ENCODE measurements at regions not wholly inside any gene's neighbourhood (a gene's known extent, or its start where the extent isn't known, plus 50 kb on each side); places are given as distances from the start of the nearest gene placed in this dataset.

- Histone ChIP-seq H3K36me3 (replicated peaks; ENCODE audit: insufficient read depth, low read depth) (no peaks in the 10 kb centered on the region), H2AFZ (no peak overlapping the region), H3K27ac (no peak overlapping the region), H3K4me1 (ENCODE audit: insufficient read depth) (peaks cover 4% of the 10 kb centered on the region), H3K27me3 (no peaks in the 10 kb centered on the region), H3K4me3 (no peak overlapping the region), H3K9me3 (ENCODE audit: low read depth) (no peaks in the 10 kb centered on the region), H3K4me2 (peak overlapping the region; percentile 11), H4K20me1 (ENCODE audit: insufficient read depth, poor library complexity, severe bottlenecking) (no peaks in the 10 kb centered on the region), H3K79me2 (no peaks in the 10 kb centered on the region), H3K9me2 (replicated peaks; ENCODE audit: insufficient read depth) (no peaks in the 10 kb centered on the region)
- no peak for DNase-seq (ENCODE audit: low spot score)
- no peak for TF ChIP-seq EZH2phosphoT487 (IDR thresholded peaks at IDR 0.05; ENCODE audit: low read depth, severe bottlenecking, unreplicated experiment)
- no peak for TF ChIP-seq EZH2 (IDR thresholded peaks at IDR 0.05; ENCODE audit: borderline replicate concordance)
- WGBS (ENCODE audit: low lambda C conversion rate, missing lambda C conversion rate) = 52% methylated on average over 2 of the region's 2 CpGs
Observed at GRCh38 chr4:53659737-53660136, 68.5 kb upstream of the LNX1 start.

DNA sequence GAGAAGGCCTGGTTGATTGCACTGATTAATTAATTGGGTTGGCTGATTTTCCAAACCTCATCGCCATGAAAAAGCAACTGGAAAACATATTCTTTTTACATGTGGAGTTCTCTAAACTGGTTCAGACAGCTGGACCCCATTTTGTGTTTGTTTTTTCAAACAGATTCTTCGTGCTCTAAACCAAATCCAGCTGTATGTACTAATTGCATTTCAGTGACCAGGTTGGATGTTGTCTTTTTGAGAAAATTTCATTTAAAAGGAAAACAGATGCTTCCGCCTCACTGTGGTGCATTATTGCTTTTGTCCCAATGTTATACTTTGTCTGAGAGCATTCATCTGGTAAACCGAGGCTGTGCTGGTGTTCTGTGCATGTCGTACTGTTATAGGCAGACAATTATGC, 67.8 kb upstream of the LNX1 start:
- H2AFZ ChIP-seq = no peak overlapping the region
- TF ChIP-seq EZH2phosphoT487 (IDR thresholded peaks at IDR 0.05; ENCODE audit: low read depth, severe bottlenecking, unreplicated experiment) = no peak
- no peak for TF ChIP-seq CTCF (IDR thresholded peaks at IDR 0.05; ENCODE audit: poor library complexity)
- no peak for TF ChIP-seq EZH2 (IDR thresholded peaks at IDR 0.05; ENCODE audit: borderline replicate concordance)
- 68% methylated on average over 5 of the region's 5 CpGs for WGBS (ENCODE audit: low lambda C conversion rate, missing lambda C conversion rate)
- peaks cover 7% of the 10 kb centered on the region for H3K4me1 ChIP-seq (ENCODE audit: insufficient read depth)
- H3K79me2 ChIP-seq = no peaks in the 10 kb centered on the region
- DNase-seq (ENCODE audit: low spot score) = no peak
- H3K4me3 ChIP-seq = no peak overlapping the region
- no peaks in the 10 kb centered on the region for H3K36me3 ChIP-seq (replicated peaks; ENCODE audit: insufficient read depth, low read depth)
- no peak overlapping the region for H3K27ac ChIP-seq
- H3K4me2 ChIP-seq = no peak overlapping the region
- no peaks in the 10 kb centered on the region for H3K9me2 ChIP-seq (replicated peaks; ENCODE audit: insufficient read depth)
- no peaks in the 10 kb centered on the region for H3K27me3 ChIP-seq
- no peaks in the 10 kb centered on the region for H3K9me3 ChIP-seq (ENCODE audit: low read depth)
- no peaks in the 10 kb centered on the region for H4K20me1 ChIP-seq (ENCODE audit: insufficient read depth, poor library complexity, severe bottlenecking)

GRCh38 chr4:53658029-53658428, 66.7 kb upstream of the LNX1 start:
- WGBS (ENCODE audit: low lambda C conversion rate, missing lambda C conversion rate) = 83% methylated on average over 1 of the region's 1 CpG
- no peak overlapping the region for H3K4me2 ChIP-seq
- H3K79me2 ChIP-seq = no peaks in the 10 kb centered on the region
- no peak overlapping the region for H3K27ac ChIP-seq
- no peaks in the 10 kb centered on the region for H4K20me1 ChIP-seq (ENCODE audit: insufficient read depth, poor library complexity, severe bottlenecking)
- TF ChIP-seq EZH2 (IDR thresholded peaks at IDR 0.05; ENCODE audit: borderline replicate concordance) (no peak), CTCF (IDR thresholded peaks at IDR 0.05; ENCODE audit: poor library complexity) (no peak), EZH2phosphoT487 (IDR thresholded peaks at IDR 0.05; ENCODE audit: low read depth, severe bottlenecking, unreplicated experiment) (no peak)
- no peaks in the 10 kb centered on the region for H3K36me3 ChIP-seq (replicated peaks; ENCODE audit: insufficient read depth, low read depth)
- no peaks in the 10 kb centered on the region for H3K27me3 ChIP-seq
- no peaks in the 10 kb centered on the region for H3K9me2 ChIP-seq (replicated peaks; ENCODE audit: insufficient read depth)
- peaks cover 11% of the 10 kb centered on the region for H3K4me1 ChIP-seq (ENCODE audit: insufficient read depth)
- H3K4me3 ChIP-seq = no peak overlapping the region
- H3K9me3 ChIP-seq (ENCODE audit: low read depth) = no peaks in the 10 kb centered on the region
- H2AFZ ChIP-seq = no peak overlapping the region
- DNase-seq (ENCODE audit: low spot score) = no peak

DNA sequence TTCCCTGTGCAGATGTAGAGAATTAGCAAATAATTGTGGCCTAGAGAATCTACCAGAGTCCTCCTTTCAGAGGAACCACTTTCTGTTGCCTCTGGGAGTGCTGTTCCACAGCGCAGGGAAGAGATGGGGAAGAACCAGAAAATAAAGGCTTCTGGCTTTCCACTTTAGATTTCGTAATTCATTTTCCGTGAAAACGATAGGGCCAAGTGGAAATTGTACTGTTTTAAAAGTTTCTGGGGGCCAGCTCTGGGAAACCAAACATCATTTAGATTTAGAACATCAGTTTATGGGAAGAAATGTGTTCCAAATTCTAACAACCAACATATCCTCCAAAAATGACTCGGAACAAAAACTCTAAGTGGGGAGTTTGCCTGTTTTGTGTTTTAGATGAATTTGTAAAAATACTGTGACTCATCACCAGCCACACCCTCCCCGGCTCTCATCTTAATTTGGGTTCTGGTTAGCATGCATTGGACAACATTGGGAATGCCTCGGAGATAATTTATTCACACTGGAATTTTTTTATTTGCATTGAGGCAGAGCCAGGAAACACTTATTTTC, 65.2 kb upstream of the LNX1 start:
- Histone ChIP-seq H3K4me3 (no peak overlapping the region), H3K4me1 (ENCODE audit: insufficient read depth) (peaks cover 14% of the 10 kb centered on the region), H4K20me1 (ENCODE audit: insufficient read depth, poor library complexity, severe bottlenecking) (no peaks in the 10 kb centered on the region), H3K36me3 (replicated peaks; ENCODE audit: insufficient read depth, low read depth) (no peaks in the 10 kb centered on the region), H3K9me3 (ENCODE audit: low read depth) (no peaks in the 10 kb centered on the region), H3K27ac (no peak overlapping the region), H3K27me3 (no peaks in the 10 kb centered on the region), H3K79me2 (no peaks in the 10 kb centered on the region), H2AFZ (no peak overlapping the region), H3K9me2 (replicated peaks; ENCODE audit: insufficient read depth) (no peaks in the 10 kb centered on the region), H3K4me2 (no peak overlapping the region)
- 87% methylated on average over 7 of the region's 7 CpGs for WGBS (ENCODE audit: low lambda C conversion rate, missing lambda C conversion rate)
- no peak for DNase-seq (ENCODE audit: low spot score)
- TF ChIP-seq EZH2phosphoT487 (IDR thresholded peaks at IDR 0.05; ENCODE audit: low read depth, severe bottlenecking, unreplicated experiment) (no peak), CTCF (IDR thresholded peaks at IDR 0.05; ENCODE audit: poor library complexity) (peak; percentile 22)

All from hepatocyte (in vitro differentiated cells).